GM12892 (cell line): ENCODE measurements at regions not wholly inside any gene's neighbourhood (a gene's known extent, or its start where the extent isn't known, plus 50 kb on each side); places are given as distances from the start of the nearest gene placed in this dataset.

ENCODE experiments used
- POLR2A ChIP-seq: IDR thresholded peaks from 2 replicates; pipeline ENCODE4 v1.6.1; 2011; ENCODE audit warnings: low read depth, low read length, control low read depth
- POLR2AphosphoS5 ChIP-seq: IDR thresholded peaks from 2 replicates; pipeline ENCODE4 v1.6.1; 2011; ENCODE audit warnings: low read depth, low read length, control low read depth

DNA sequence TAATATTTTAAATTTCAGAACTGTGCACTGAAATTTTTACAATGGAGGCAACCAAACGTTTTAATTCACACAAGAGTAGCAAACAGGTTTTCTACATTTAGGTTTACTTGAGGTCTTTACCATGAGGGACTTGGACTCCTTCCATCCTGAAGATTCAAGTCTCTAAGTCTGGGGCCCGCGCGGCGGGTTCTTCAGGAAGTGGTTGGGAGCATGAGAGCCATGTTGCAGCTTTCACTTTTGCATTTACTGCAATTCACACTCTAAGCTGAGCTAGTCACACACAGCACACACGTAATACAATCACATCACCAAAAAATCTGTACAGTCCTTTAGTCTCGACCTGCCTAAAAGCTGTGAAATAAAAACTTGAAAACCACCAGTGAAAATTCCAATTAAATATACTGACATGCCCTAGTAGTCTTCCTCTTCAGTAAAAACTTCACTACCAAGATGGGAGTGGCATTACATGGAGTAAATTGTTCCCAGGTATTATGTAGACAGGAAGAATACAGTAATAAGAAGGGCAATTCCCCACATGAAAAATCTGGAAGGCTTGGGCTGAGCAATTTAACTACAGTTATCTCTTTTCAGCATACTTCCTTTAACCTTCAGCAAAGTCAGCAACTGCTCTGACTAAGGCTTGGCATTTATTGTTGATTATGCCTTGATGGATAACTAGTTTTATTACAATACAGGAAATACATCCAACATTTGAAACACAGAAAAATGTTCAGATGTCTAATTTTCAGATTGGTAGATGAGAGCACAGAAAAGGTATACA, 571.1 kb upstream of the DIPK2B start:
- TF ChIP-seq POLR2AphosphoS5 (no peak), POLR2A (no peak)
